ENCODE measurements at regions not wholly inside any gene's neighbourhood (a gene's known extent, or its start where the extent isn't known, plus 50 kb on each side); places are given as distances from the start of the nearest gene placed in this dataset.

DNA sequence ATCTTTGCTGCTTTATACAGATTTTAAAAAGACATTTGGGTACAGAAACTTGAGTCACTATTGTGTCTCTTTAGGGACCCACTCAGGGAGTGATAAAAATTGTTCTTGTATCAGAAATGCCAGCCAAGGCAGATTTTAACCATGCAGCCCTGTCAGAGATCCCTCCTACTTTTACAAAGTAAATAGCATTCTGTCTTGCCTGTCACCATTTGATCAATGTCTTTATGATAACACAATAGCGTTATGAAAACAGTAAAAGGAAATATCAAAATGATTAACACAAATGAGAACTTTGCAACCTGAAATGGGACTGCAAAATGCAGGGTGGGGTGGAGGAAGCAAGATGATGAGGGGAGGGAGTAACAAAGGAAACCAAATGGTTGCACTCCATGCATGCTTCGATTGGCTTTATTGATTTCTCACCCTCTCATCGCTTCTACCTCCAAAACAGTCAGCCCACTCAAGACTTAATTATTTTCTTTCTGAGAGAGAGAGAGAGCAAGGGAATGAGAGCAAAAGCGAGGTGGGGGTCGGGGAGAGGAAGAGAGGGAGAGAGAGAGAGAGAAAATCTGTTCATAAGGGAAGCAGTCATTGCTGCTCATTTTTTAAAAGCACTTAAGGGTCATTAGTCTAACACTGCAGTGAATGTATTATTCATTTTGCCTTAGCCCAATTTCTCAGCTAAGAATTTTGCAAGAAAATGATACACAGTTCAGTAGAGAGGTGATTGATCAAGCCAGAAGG, 576.5 kb downstream of the CSNK1G3 start:
- TF ChIP-seq POLR2A (conservative IDR thresholded peaks at IDR 0.05) (no peak), ATF2 (CRISPR knock-in tag; IDR thresholded peaks at IDR 0.05) (no peak), MAFF (IDR thresholded peaks at IDR 0.05; ENCODE audit: low read length) (no peak), ZNF324 (CRISPR knock-in tag; IDR thresholded peaks at IDR 0.05) (no peak), ZNF3 (CRISPR knock-in tag; IDR thresholded peaks at IDR 0.05) (no peak), EZH2 (IDR thresholded peaks at IDR 0.05; ENCODE audit: borderline replicate concordance, low read depth, low read length) (no peak), E4F1 (CRISPR knock-in tag; IDR thresholded peaks at IDR 0.05; ENCODE audit: borderline replicate concordance) (no peak), JUN (IDR thresholded peaks at IDR 0.05; ENCODE audit: borderline replicate concordance, low read depth, low read length) (no peak), JUN (CRISPR knock-in tag; IDR thresholded peaks at IDR 0.05; ENCODE audit: borderline replicate concordance) (no peak), ZNF124 (CRISPR knock-in tag; IDR thresholded peaks at IDR 0.05) (no peak), TAF1 (IDR thresholded peaks at IDR 0.05; ENCODE audit: control insufficient read depth, extremely low read depth, insufficient read depth, low read length, severe bottlenecking) (no peak), CREB5 (CRISPR knock-in tag; IDR thresholded peaks at IDR 0.05) (no peak)
- TF ChIP-seq, protein P1, sequence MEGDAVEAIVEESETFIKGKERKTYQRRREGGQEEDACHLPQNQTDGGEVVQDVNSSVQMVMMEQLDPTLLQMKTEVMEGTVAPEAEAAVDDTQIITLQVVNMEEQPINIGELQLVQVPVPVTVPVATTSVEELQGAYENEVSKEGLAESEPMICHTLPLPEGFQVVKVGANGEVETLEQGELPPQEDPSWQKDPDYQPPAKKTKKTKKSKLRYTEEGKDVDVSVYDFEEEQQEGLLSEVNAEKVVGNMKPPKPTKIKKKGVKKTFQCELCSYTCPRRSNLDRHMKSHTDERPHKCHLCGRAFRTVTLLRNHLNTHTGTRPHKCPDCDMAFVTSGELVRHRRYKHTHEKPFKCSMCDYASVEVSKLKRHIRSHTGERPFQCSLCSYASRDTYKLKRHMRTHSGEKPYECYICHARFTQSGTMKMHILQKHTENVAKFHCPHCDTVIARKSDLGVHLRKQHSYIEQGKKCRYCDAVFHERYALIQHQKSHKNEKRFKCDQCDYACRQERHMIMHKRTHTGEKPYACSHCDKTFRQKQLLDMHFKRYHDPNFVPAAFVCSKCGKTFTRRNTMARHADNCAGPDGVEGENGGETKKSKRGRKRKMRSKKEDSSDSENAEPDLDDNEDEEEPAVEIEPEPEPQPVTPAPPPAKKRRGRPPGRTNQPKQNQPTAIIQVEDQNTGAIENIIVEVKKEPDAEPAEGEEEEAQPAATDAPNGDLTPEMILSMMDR (IDR thresholded peaks at IDR 0.05 in 2 of 3, conservative IDR thresholded peaks at IDR 0.05 in 1 of 3; ENCODE audit: insufficient read depth in 2 of 3, low read depth in 1 of 3, low read length in 3 of 3) = no peak
- TF ChIP-seq, protein P2, sequence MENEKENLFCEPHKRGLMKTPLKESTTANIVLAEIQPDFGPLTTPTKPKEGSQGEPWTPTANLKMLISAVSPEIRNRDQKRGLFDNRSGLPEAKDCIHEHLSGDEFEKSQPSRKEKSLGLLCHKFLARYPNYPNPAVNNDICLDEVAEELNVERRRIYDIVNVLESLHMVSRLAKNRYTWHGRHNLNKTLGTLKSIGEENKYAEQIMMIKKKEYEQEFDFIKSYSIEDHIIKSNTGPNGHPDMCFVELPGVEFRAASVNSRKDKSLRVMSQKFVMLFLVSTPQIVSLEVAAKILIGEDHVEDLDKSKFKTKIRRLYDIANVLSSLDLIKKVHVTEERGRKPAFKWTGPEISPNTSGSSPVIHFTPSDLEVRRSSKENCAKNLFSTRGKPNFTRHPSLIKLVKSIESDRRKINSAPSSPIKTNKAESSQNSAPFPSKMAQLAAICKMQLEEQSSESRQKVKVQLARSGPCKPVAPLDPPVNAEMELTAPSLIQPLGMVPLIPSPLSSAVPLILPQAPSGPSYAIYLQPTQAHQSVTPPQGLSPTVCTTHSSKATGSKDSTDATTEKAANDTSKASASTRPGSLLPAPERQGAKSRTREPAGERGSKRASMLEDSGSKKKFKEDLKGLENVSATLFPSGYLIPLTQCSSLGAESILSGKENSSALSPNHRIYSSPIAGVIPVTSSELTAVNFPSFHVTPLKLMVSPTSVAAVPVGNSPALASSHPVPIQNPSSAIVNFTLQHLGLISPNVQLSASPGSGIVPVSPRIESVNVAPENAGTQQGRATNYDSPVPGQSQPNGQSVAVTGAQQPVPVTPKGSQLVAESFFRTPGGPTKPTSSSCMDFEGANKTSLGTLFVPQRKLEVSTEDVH (IDR thresholded peaks at IDR 0.05; ENCODE audit: low read depth, partially characterized antibody) = no peak

All from K562 (cell line).